K562 (cell line): ENCODE measurements at regions not wholly inside any gene's neighbourhood (a gene's known extent, or its start where the extent isn't known, plus 50 kb on each side); places are given as distances from the start of the nearest gene placed in this dataset.

Source experiments
- ATAC-seq: fragments of 200-7000 bp; cut with Tn5 transposase; 3 replicates; pipeline ENCODE4 v1.9.1; 2020; ENCODE audit warnings: moderate library complexity
- BruUV-seq: library from RNA; stranded (reverse); fragments of 400-500 nt; replicated peaks from 2 replicates; lab custom pipeline; 2021; lab: Mats Ljungman, UMichigan
- CTCF ChIA-PET: fragments of 300-600 bp; formaldehyde crosslinking; extraction: SDS; loops from one replicate; lab custom pipeline; 2021; ENCODE audit warnings: low intra/inter-chr PET ratio; lab: Yijun Ruan, JAX
- POLR2A ChIA-PET: fragments of 300-600, 350-650 bp; sonication (Branson Sonifier 250); formaldehyde crosslinking; extraction: SDS; loops from one replicate; lab custom pipeline; 2021; ENCODE audit warnings: antibody characterized with exemption, inconsistent platforms; lab: Yijun Ruan, JAX
- DNase-seq, 4 experiments: peaks; one replicate each; pipeline versions ENCODE4 v3.0.0 to v3.0.0-alpha.2; 2011 to 2018; ENCODE audit warnings: low spot score in 3 of 4, mixed read lengths in 3 of 4; ENCODE audit errors: extremely low read depth in 1 of 4
- FAIRE-seq: peaks from 2 replicates; lab custom pipeline; 2011; peaks lifted over from hg19 to GRCh38; lab: Jason Lieb, UNC
- H2AFZ ChIP-seq: 2 replicates; pipeline ENCODE4 v1.6.0; 2011; ENCODE audit warnings: low read depth, low read length, control low read depth, inconsistent platforms
- H3K27ac ChIP-seq: fragments of 200-600 bp; 3 replicates; pipeline ENCODE4 v1.8.0; 2011; ENCODE audit warnings: low read depth, mild to moderate bottlenecking, control low read depth, inconsistent platforms, low read length, moderate library complexity, mixed read lengths; ENCODE audit errors: extremely low read depth
- H3K27me3 ChIP-seq, 2 experiments: fragments of 300-600 bp in 1 of 2; 2 replicates in 1 of 2; 3 replicates in 1 of 2; pipeline versions ENCODE4 v1.6.0 to v1.8.0; 2011; ENCODE audit warnings: inconsistent platforms in 2 of 2, low read length in 2 of 2, mild to moderate bottlenecking in 1 of 2, mixed read lengths in 1 of 2, moderate library complexity in 1 of 2; ENCODE audit not compliant: control insufficient read depth in 2 of 2, insufficient read depth in 2 of 2
- H3K36me3 ChIP-seq: fragments of 300-600 bp; 3 replicates; pipeline ENCODE4 v1.8.0; 2011; ENCODE audit warnings: mild to moderate bottlenecking, low read length, inconsistent platforms; ENCODE audit not compliant: control insufficient read depth, insufficient read depth
- H3K4me1 ChIP-seq, 2 experiments: fragments of 200-600 bp in 1 of 2; replicated peaks in 1 of 2; 2 replicates in 1 of 2; 3 replicates in 1 of 2; pipeline versions ENCODE4 v1.5.1 to v1.8.0; 2011; ENCODE audit warnings: inconsistent platforms in 2 of 2, low read length in 2 of 2, mild to moderate bottlenecking in 1 of 2, mixed read lengths in 1 of 2, moderate library complexity in 1 of 2; ENCODE audit not compliant: control insufficient read depth in 2 of 2, insufficient read depth in 2 of 2
- H3K4me2 ChIP-seq: 2 replicates; pipeline ENCODE4 v1.6.1; 2011; ENCODE audit warnings: low read length, control low read depth, inconsistent platforms, mixed read lengths; ENCODE audit not compliant: insufficient read depth
- H3K4me3 ChIP-seq: fragments of 200-600 bp; sonication (generic), shearing (Covaris generic); 2 replicates; pipeline ENCODE4 v1.5.1; 2016; ENCODE audit warnings: control low read depth, inconsistent platforms
- H3K79me2 ChIP-seq: fragments of 200-600 bp; 3 replicates; pipeline ENCODE4 v1.8.0; 2011; ENCODE audit warnings: low read length, inconsistent platforms; ENCODE audit not compliant: control insufficient read depth, insufficient read depth
- H3K9ac ChIP-seq, 2 experiments: 2 replicates each; pipeline versions ENCODE4 v1.6.0 to v1.6.1; 2011; ENCODE audit warnings: low read depth in 2 of 2, low read length in 2 of 2, control low read depth in 1 of 2, inconsistent platforms in 1 of 2, mild to moderate bottlenecking in 1 of 2, mixed read lengths in 1 of 2; ENCODE audit not compliant: insufficient read depth in 1 of 2
- H3K9me1 ChIP-seq: one replicate; pipeline ENCODE4 v1.6.0; 2011; ENCODE audit warnings: inconsistent platforms, mild to moderate bottlenecking, low read length, moderate library complexity; ENCODE audit not compliant: control insufficient read depth, insufficient read depth
- H3K9me3 ChIP-seq: replicated peaks from 2 replicates; pipeline ENCODE4 v1.5.1; 2011; ENCODE audit warnings: low read depth, low read length, inconsistent platforms; ENCODE audit not compliant: control insufficient read depth, insufficient read depth
- H4K20me1 ChIP-seq: replicated peaks from 2 replicates; pipeline ENCODE4 v1.6.1; 2011; ENCODE audit warnings: low read length, inconsistent platforms, mixed read lengths; ENCODE audit not compliant: control insufficient read depth, insufficient read depth
- ATF3 ChIP-seq, 2 experiments: fragments of 450-650 bp in 1 of 2; sonication (generic) in 1 of 2; formaldehyde crosslinking in 1 of 2; IDR thresholded peaks in 1 of 2; conservative IDR thresholded peaks in 1 of 2; 2 replicates each; pipeline versions ENCODE4 v1.6.1 to v1.8.1; 2016 to 2023; ENCODE audit warnings: mild to moderate bottlenecking in 2 of 2, moderate library complexity in 2 of 2, inconsistent platforms in 1 of 2, missing genetic modification reagents in 1 of 2
- CSDE1 ChIP-seq, 2 experiments: fragments of 450-650 bp; IDR thresholded peaks; 2 replicates each; pipeline ENCODE4 v1.6.1; 2016; ENCODE audit warnings: mild to moderate bottlenecking in 1 of 2
- DLX4 ChIP-seq: fragments of 250-450 bp; sonication (Bioruptor Pico); IDR thresholded peaks from 2 replicates; pipeline ENCODE4 v1.6.1; 2021; ENCODE audit warnings: mild to moderate bottlenecking
- GABPB1 ChIP-seq: sonication (generic); formaldehyde crosslinking; IDR thresholded peaks from 2 replicates; pipeline ENCODE4 v1.8.0; 2022; ENCODE audit warnings: mild to moderate bottlenecking, missing genetic modification reagents
- MYBL2 ChIP-seq, 2 experiments: fragments of 450-650 bp in 1 of 2; sonication (generic) in 1 of 2; formaldehyde crosslinking in 1 of 2; IDR thresholded peaks; 2 replicates each; pipeline versions ENCODE4 v1.6.1 to v1.8.1; 2017 to 2022; ENCODE audit warnings: borderline replicate concordance in 1 of 2, inconsistent platforms in 1 of 2, low read depth in 1 of 2, mild to moderate bottlenecking in 1 of 2, missing genetic modification reagents in 1 of 2, moderate library complexity in 1 of 2
- NR2C2 ChIP-seq, 2 experiments: fragments of 200-800 bp in 1 of 2; sonication (Bioruptor generic) in 1 of 2; sonication (generic) in 1 of 2; formaldehyde crosslinking in 1 of 2; IDR thresholded peaks; 2 replicates each; pipeline versions ENCODE4 v1.6.1 to v1.8.0; 2016 to 2022; ENCODE audit warnings: mild to moderate bottlenecking in 1 of 2, missing compliant biosample characterization in 1 of 2, missing genetic modification characterization in 1 of 2, missing genetic modification reagents in 1 of 2
- NR4A1 ChIP-seq, 2 experiments: fragments of 250-450 bp in 1 of 2; fragments of 450-650 bp in 1 of 2; sonication (Bioruptor Pico) in 1 of 2; IDR thresholded peaks; 2 replicates each; pipeline versions ENCODE4 v1.4.0 to v1.6.1; 2016 to 2020; ENCODE audit warnings: mild to moderate bottlenecking in 2 of 2, missing compliant biosample characterization in 1 of 2, missing genetic modification characterization in 1 of 2, moderate library complexity in 1 of 2
- PHB ChIP-seq: fragments of 250-450 bp; sonication (Bioruptor Pico); IDR thresholded peaks from 2 replicates; pipeline ENCODE4 v1.5.0; 2021
- RBM25 ChIP-seq: fragments of 200-400 bp; formaldehyde crosslinking; IDR thresholded peaks from 2 replicates; pipeline ENCODE4 v1.6.1; 2018; ENCODE audit warnings: low read length, low read depth, moderate library complexity; ENCODE audit not compliant: severe bottlenecking
- RBM34 ChIP-seq: fragments of 200-400 bp; formaldehyde crosslinking; IDR thresholded peaks from 2 replicates; pipeline ENCODE4 v1.6.1; 2018; ENCODE audit warnings: low read length, borderline replicate concordance; ENCODE audit not compliant: insufficient read depth
- RHOXF2B ChIP-seq: fragments of 250-450 bp; sonication (Bioruptor Pico); conservative IDR thresholded peaks from 2 replicates; pipeline ENCODE4 v1.5.1; 2021
- SAP30 ChIP-seq: fragments of 200-600 bp; sonication (generic); IDR thresholded peaks from 2 replicates; pipeline ENCODE4 v1.6.1; 2012; ENCODE audit warnings: borderline replicate concordance, low read depth, mild to moderate bottlenecking, moderate library complexity, low read length, control low read depth, inconsistent platforms; ENCODE audit not compliant: insufficient read depth, poor library complexity, severe bottlenecking
- SMAD4 ChIP-seq: fragments of 250-450 bp; sonication (Bioruptor Pico); conservative IDR thresholded peaks from 2 replicates; pipeline ENCODE4 v1.8.0; 2021; ENCODE audit warnings: inconsistent platforms, mild to moderate bottlenecking, moderate library complexity
- WGBS: fragments of 100-300 bp; shearing (Covaris generic); methylation state at CpG from one replicate; pipeline ENCODE4 v1.1.6; 2016; ENCODE audit warnings: low coverage, mixed read lengths; ENCODE audit not compliant: insufficient coverage; ENCODE audit errors: missing lambda C conversion rate; 5-methylcytosine and 5-hydroxymethylcytosine counted together
- in situ Hi-C: fragments of 300-500 bp; cut with MboI; formaldehyde crosslinking; loops from 4 replicates; pipeline ENCODE4 v1.15.0; 2018; ENCODE audit warnings: inconsistent platforms, mixed read lengths
- intact Hi-C: fragments of 100-400 bp; cut with micrococcal nuclease; formaldehyde crosslinking; loops from 2 replicates; pipeline ENCODE4 v1.14.2; 2022

- in situ Hi-C loops, result no loop called here
- ChIA-PET CTCF (no interaction called here), POLR2A (no interaction called here)
- H2AFZ ChIP-seq, result no peak overlapping the region
- no peaks in the 10 kb centered on the region for H3K9me3 ChIP-seq
- ATAC-seq, result no peak
- H4K20me1 ChIP-seq, result no peaks in the 10 kb centered on the region
- FAIRE-seq, result no peak
- H3K4me2 ChIP-seq, result no peak overlapping the region
- no peak overlapping the region for H3K9ac ChIP-seq
- WGBS, result 0% methylated on average over 5 of the region's 5 CpGs
- intact Hi-C loops, result no loop called here
- no peaks in the 10 kb centered on the region for H3K79me2 ChIP-seq
- no TSS peak for BruUV-seq
- no peak for TF ChIP-seq MYBL2 (IDR thresholded peaks at IDR 0.05; ENCODE audit: low read depth)
- no peak for TF ChIP-seq MYBL2 (CRISPR knock-in tag; IDR thresholded peaks at IDR 0.05; ENCODE audit: borderline replicate concordance)
- TF ChIP-seq ATF3 (IDR thresholded peaks at IDR 0.05), result no peak
- no peak for TF ChIP-seq ATF3 (CRISPR knock-in tag; conservative IDR thresholded peaks at IDR 0.05)
- TF ChIP-seq PHB, result no peak
- H3K27ac ChIP-seq, result no peak overlapping the region
- H3K36me3 ChIP-seq, result no peaks in the 10 kb centered on the region
- H3K4me3 ChIP-seq, result no peak overlapping the region
- DNase-seq, result no peak
- no peaks in the 10 kb centered on the region for H3K9me1 ChIP-seq
- H3K4me1 ChIP-seq, result no peaks in the 10 kb centered on the region
- no peaks in the 10 kb centered on the region for H3K27me3 ChIP-seq
Observed at GRCh38 chr11:79520086-79520485, 79.3 kb upstream of the TENM4 start.

GRCh38 chr11:79515781-79516180 lies 75.0 kb upstream of the TENM4 start:
- Histone ChIP-seq H4K20me1 (no peaks in the 10 kb centered on the region), H3K4me2 (no peak overlapping the region), H3K36me3 (no peaks in the 10 kb centered on the region), H3K27me3 (no peaks in the 10 kb centered on the region), H3K9ac (no peak overlapping the region), H2AFZ (no peak overlapping the region), H3K9me1 (no peaks in the 10 kb centered on the region), H3K27ac (no peak overlapping the region), H3K9me3 (no peaks in the 10 kb centered on the region), H3K79me2 (no peaks in the 10 kb centered on the region), H3K4me1 (no peaks in the 10 kb centered on the region), H3K4me3 (no peak overlapping the region)
- CTCF ChIA-PET, result no interaction called here
- no TSS peak for BruUV-seq
- in situ Hi-C loops (no loop called here), intact Hi-C loops (no loop called here)
- DNase-seq, result no peak
- POLR2A ChIA-PET, result no interaction called here
- ATAC-seq, result no peak
- FAIRE-seq, result no peak
- WGBS, result 0% methylated on average over 1 of the region's 1 CpG
- TF ChIP-seq SAP30 (no peak), GABPB1 (no peak), NR2C2 (CRISPR knock-in tag; IDR thresholded peaks at IDR 0.05) (no peak), NR2C2 (tag; IDR thresholded peaks at IDR 0.05) (no peak), RBM25 (no peak), CSDE1 (IDR thresholded peaks at IDR 0.05) (no peak), RBM34 (no peak), NR4A1 (CRISPR knock-in tag; IDR thresholded peaks at IDR 0.05) (no peak), NR4A1 (tag; IDR thresholded peaks at IDR 0.05) (no peak), SMAD4 (no peak), DLX4 (no peak), RHOXF2B (CRISPR knock-in tag) (no peak)
